ENCODE measurements at regions not wholly inside any gene's neighbourhood (a gene's known extent, or its start where the extent isn't known, plus 50 kb on each side); places are given as distances from the start of the nearest gene placed in this dataset.

GRCh38 chr21:22292144-22292543 is 1293.9 kb downstream of the NCAM2 start:
- TF ChIP-seq TAF1 (IDR thresholded peaks at IDR 0.05; ENCODE audit: borderline replicate concordance, insufficient read depth, low read length) (no peak), SIN3A (IDR thresholded peaks at IDR 0.05; ENCODE audit: borderline replicate concordance, insufficient read depth, low read length) (no peak), FOXP2 (optimal IDR thresholded peaks at IDR 0.05; ENCODE audit: borderline replicate concordance, extremely low read depth, extremely low read length, insufficient read depth) (no peak), REST (IDR thresholded peaks at IDR 0.05; ENCODE audit: insufficient read depth in 1 of 2, low read depth in 2 of 2, low read length in 2 of 2) (no peak), POLR2AphosphoS5 (IDR thresholded peaks at IDR 0.05; ENCODE audit: low read depth, low read length) (no peak)

GRCh38 chr21:22297575-22297974 is 1299.4 kb downstream of the NCAM2 start:
- no peak for TF ChIP-seq FOXP2 (optimal IDR thresholded peaks at IDR 0.05; ENCODE audit: borderline replicate concordance, extremely low read depth, extremely low read length, insufficient read depth)
- no peak for TF ChIP-seq SIN3A (IDR thresholded peaks at IDR 0.05; ENCODE audit: borderline replicate concordance, insufficient read depth, low read length)
- TF ChIP-seq POLR2AphosphoS5 (IDR thresholded peaks at IDR 0.05; ENCODE audit: low read depth, low read length), result no peak

GRCh38 chr21:22311741-22312462 is 1313.7 kb downstream of the NCAM2 start:
- TF ChIP-seq TAF1 (IDR thresholded peaks at IDR 0.05; ENCODE audit: borderline replicate concordance, insufficient read depth, low read length), result no peak
- TF ChIP-seq REST (IDR thresholded peaks at IDR 0.05; ENCODE audit: insufficient read depth in 1 of 2, low read depth in 2 of 2, low read length in 2 of 2), result no peak
- no peak for TF ChIP-seq SIN3A (IDR thresholded peaks at IDR 0.05; ENCODE audit: borderline replicate concordance, insufficient read depth, low read length)
- no peak for TF ChIP-seq POLR2AphosphoS5 (IDR thresholded peaks at IDR 0.05; ENCODE audit: low read depth, low read length)
- TF ChIP-seq FOXP2 (optimal IDR thresholded peaks at IDR 0.05; ENCODE audit: borderline replicate concordance, extremely low read depth, extremely low read length, insufficient read depth), result no peak

- no peak for TF ChIP-seq POLR2AphosphoS5 (IDR thresholded peaks at IDR 0.05; ENCODE audit: low read depth, low read length)
- TF ChIP-seq REST (IDR thresholded peaks at IDR 0.05; ENCODE audit: insufficient read depth in 1 of 2, low read depth in 2 of 2, low read length in 2 of 2), result no peak
- TF ChIP-seq SIN3A (IDR thresholded peaks at IDR 0.05; ENCODE audit: borderline replicate concordance, insufficient read depth, low read length), result no peak
- TF ChIP-seq TAF1 (IDR thresholded peaks at IDR 0.05; ENCODE audit: borderline replicate concordance, insufficient read depth, low read length), result no peak
Observed at GRCh38 chr21:22314963-22315362, 1316.8 kb downstream of the NCAM2 start.

GRCh38 chr21:22319435-22319834 is 1321.2 kb downstream of the NCAM2 start:
- no peak for TF ChIP-seq TAF1 (IDR thresholded peaks at IDR 0.05; ENCODE audit: borderline replicate concordance, insufficient read depth, low read length)
- TF ChIP-seq POLR2AphosphoS5 (IDR thresholded peaks at IDR 0.05; ENCODE audit: low read depth, low read length), result no peak
- TF ChIP-seq SIN3A (IDR thresholded peaks at IDR 0.05; ENCODE audit: borderline replicate concordance, insufficient read depth, low read length), result no peak
- TF ChIP-seq REST (IDR thresholded peaks at IDR 0.05; ENCODE audit: insufficient read depth in 1 of 2, low read depth in 2 of 2, low read length in 2 of 2), result no peak
